ENCODE measurements at regions not wholly inside any gene's neighbourhood (a gene's known extent, or its start where the extent isn't known, plus 50 kb on each side); places are given as distances from the start of the nearest gene placed in this dataset.

DNA sequence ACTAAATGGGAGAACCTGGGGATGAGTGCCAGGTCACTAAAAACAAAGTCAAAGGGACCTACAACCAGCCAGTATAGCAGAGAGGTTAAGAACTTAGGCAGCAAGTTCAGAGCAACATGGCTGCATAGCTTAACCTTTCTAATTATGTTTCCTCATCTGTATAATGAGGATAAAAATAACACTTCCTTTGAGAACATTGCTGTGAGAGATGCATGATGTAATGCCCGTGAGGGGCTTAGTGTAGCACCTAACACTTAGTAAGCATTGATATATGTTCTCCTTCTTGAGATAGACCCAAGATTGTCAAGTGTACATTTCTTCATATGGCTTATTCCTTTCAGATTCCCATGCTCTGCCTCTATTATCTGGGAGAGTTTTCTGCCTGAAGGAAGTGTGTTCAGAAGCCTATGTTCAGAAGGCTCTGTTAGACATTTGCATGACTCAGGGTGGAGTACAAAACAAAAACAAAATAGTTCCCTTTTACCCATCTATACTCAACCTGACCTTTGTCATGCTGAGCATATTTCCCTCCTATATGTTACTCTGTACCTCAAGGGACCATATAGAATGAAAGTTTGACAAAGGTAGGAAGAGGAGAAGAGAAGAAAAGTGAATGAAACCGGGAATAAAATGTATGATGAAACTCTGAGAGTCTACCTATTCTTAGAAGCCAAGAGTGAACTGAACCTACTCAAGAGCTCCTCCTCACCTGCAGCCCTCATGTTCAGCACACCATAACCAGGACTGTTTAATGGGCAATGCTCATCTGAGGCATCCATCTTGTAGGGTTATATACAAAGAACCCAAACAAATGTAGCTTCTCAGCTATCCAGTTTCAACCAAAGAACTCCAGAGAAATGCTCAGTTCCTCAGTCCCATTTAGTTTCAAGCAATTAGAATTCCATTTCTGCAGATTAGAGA, 70.7 kb upstream of the KCNMB2 start:
- Histone ChIP-seq H3K36me3 (ENCODE audit: control insufficient read depth, insufficient read depth, low read length) (no peaks in the 10 kb centered on the region), H3K9ac (ENCODE audit: low read length) (no peak overlapping the region), H3K27ac (ENCODE audit: low read depth, low read length) (no peak overlapping the region), H3K4me1 (ENCODE audit: control insufficient read depth, insufficient read depth, low read length) (no peaks in the 10 kb centered on the region), H3K27me3 (ENCODE audit: control insufficient read depth, insufficient read depth, low read length) (no peaks in the 10 kb centered on the region), H3K9me3 (ENCODE audit: control insufficient read depth, insufficient read depth, low read depth, low read length) (0 out of 2 replicates have a peak, but pooled peaks cover 3% of the 10 kb centered on the region), H3K4me3 (ENCODE audit: low read depth, low read length) (no peak overlapping the region)

DNA sequence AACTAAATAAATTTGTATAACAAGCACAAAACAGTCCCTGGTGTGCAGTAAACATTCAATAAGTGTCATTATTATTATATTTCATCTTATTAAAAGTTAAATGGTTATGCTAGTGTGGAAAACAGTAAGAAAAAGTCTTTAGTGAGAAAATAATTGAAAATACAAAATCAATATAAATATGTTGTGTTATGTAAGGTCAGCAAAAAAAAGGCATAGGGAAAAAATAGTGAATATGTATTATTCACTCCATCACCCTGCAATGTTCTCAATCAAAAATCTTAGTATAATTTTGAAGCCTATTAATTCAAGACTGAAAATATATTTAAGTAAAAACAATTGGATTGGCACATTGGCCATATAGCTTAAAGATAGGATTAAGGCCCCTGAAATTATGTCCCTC, 63.3 kb upstream of the KCNMB2 start:
- Histone ChIP-seq H3K4me3 (ENCODE audit: low read depth, low read length) (no peak overlapping the region), H3K27ac (ENCODE audit: low read depth, low read length) (no peak overlapping the region), H3K9me3 (ENCODE audit: control insufficient read depth, insufficient read depth, low read depth, low read length) (no peaks in the 10 kb centered on the region), H3K9ac (ENCODE audit: low read length) (no peak overlapping the region), H3K27me3 (ENCODE audit: control insufficient read depth, insufficient read depth, low read length) (no peaks in the 10 kb centered on the region), H3K36me3 (ENCODE audit: control insufficient read depth, insufficient read depth, low read length) (no peaks in the 10 kb centered on the region), H3K4me1 (ENCODE audit: control insufficient read depth, insufficient read depth, low read length) (no peaks in the 10 kb centered on the region)

DNA sequence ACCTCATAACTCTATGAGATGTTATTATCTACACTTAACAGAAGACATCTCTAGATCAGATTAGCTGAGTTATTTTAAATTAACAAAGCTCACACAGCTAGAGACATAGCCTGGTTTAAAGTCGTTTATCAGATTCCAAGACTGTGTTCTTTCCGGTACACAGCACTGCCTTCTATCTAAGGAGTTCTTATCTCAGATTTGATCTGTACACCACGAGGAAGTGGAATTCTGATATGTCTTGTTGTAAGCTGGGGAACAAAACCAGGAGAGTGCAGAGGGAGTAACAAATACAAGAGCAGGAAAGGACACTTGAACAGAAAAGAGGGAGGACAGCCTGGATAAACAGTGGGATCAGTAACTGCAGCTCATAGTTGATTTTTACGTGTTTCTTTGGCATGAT, 61.7 kb upstream of the KCNMB2 start:
- Histone ChIP-seq H3K4me3 (ENCODE audit: low read depth, low read length) (no peak overlapping the region), H3K36me3 (ENCODE audit: control insufficient read depth, insufficient read depth, low read length) (no peaks in the 10 kb centered on the region), H3K27me3 (ENCODE audit: control insufficient read depth, insufficient read depth, low read length) (no peaks in the 10 kb centered on the region), H3K4me1 (ENCODE audit: control insufficient read depth, insufficient read depth, low read length) (no peaks in the 10 kb centered on the region; the same call in 1 of the 2 replicates), H3K27ac (ENCODE audit: low read depth, low read length) (no peak overlapping the region), H3K9ac (ENCODE audit: low read length) (no peak overlapping the region), H3K9me3 (ENCODE audit: control insufficient read depth, insufficient read depth, low read depth, low read length) (no peaks in the 10 kb centered on the region)

DNA sequence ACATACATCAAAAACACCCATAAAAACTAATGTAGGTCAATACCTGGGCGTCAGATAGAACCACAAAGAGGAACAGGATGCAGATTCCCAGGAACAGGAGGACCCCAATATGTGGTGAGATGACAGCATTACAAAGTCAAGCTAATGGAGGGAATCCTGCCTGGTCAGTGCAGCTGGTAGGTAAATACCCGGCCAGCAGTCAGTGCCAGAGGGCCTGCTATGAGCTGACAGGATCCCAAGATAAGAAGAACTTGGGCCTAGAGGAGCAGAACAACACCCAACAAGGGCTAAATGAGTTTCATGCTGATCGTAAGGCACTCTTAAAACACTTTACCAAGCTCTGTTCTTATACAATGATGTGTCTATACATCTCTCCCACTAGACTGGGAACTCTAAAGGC, 61.2 kb upstream of the KCNMB2 start:
- Histone ChIP-seq H3K36me3 (ENCODE audit: control insufficient read depth, insufficient read depth, low read length) (no peaks in the 10 kb centered on the region), H3K4me1 (ENCODE audit: control insufficient read depth, insufficient read depth, low read length) (peaks cover 5% of the 10 kb centered on the region; the same call in 1 of the 2 replicates), H3K9me3 (ENCODE audit: control insufficient read depth, insufficient read depth, low read depth, low read length) (no peaks in the 10 kb centered on the region), H3K27ac (ENCODE audit: low read depth, low read length) (no peak overlapping the region), H3K27me3 (ENCODE audit: control insufficient read depth, insufficient read depth, low read length) (no peaks in the 10 kb centered on the region), H3K9ac (ENCODE audit: low read length) (no peak overlapping the region), H3K4me3 (ENCODE audit: low read depth, low read length) (no peak overlapping the region)

DNA sequence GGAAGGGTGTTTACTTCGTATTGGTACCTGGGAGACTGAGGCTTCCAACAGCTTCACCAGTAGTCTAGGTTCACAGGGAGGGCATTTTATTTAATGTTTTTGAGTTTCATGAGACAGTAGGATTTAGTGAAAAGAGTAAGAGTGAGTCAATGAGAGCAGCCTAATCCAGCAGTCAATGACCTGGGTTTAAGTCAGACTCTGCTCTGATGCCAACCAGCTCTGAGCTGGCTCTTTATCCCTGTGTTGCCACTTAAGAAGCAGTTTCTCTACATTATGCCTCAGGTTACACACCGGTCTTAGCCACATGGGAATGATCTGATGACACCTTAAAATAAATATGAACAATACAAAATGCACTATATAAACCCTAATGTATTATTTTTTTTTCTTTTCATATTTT, 59.4 kb upstream of the KCNMB2 start:
- Histone ChIP-seq H3K27ac (ENCODE audit: low read depth, low read length) (no peak overlapping the region), H3K9me3 (ENCODE audit: control insufficient read depth, insufficient read depth, low read depth, low read length) (no peaks in the 10 kb centered on the region), H3K36me3 (ENCODE audit: control insufficient read depth, insufficient read depth, low read length) (no peaks in the 10 kb centered on the region), H3K27me3 (ENCODE audit: control insufficient read depth, insufficient read depth, low read length) (no peaks in the 10 kb centered on the region), H3K9ac (ENCODE audit: low read length) (no peak overlapping the region), H3K4me1 (ENCODE audit: control insufficient read depth, insufficient read depth, low read length) (peaks cover 5% of the 10 kb centered on the region; the same call in 1 of the 2 replicates), H3K4me3 (ENCODE audit: low read depth, low read length) (no peak overlapping the region)

DNA sequence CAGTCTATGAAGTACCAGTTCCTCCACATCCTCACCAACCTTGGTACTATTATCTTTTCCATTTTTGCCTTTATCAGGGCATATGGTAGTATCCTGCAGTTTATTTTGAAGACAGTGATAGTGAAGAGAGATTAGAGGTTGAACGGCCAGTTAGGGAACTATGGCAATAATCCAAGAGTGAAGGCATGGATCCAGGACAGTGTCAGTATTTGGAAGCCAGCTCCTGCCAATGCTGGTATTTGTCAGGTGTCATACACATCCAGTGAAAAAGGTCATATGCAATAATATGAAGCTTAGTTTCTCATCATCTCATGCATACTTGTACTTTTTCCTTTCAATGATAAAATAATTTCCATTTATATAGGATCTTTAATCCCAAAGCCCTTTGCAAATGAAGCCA, 56.8 kb upstream of the KCNMB2 start:
- Histone ChIP-seq H3K4me1 (ENCODE audit: control insufficient read depth, insufficient read depth, low read length) (peaks cover 5% of the 10 kb centered on the region; the same call in 1 of the 2 replicates), H3K27me3 (ENCODE audit: control insufficient read depth, insufficient read depth, low read length) (no peaks in the 10 kb centered on the region), H3K4me3 (ENCODE audit: low read depth, low read length) (no peak overlapping the region), H3K36me3 (ENCODE audit: control insufficient read depth, insufficient read depth, low read length) (no peaks in the 10 kb centered on the region), H3K9ac (ENCODE audit: low read length) (no peak overlapping the region), H3K9me3 (ENCODE audit: control insufficient read depth, insufficient read depth, low read depth, low read length) (no peaks in the 10 kb centered on the region), H3K27ac (ENCODE audit: low read depth, low read length) (no peak overlapping the region)

DNA sequence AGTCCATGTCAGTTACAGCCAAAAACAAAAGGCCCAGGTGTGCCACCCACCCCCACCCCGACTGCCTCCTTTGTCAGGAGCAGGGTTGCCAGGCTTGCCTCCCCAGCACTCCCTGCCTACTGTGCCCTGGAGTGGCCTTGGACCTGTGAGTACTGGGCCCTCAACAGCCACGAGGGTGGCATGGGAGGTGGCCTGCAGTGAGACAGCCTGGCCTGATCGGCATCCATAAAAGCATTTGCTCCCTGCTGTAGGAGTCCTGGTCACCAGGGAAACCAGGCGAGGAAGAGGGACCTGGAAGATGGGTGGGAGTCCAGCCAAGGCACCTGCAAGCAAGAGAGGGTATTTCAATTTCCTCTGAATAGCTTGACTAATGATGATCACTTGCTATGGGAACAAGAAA, 56.4 kb upstream of the KCNMB2 start:
- no peak overlapping the region for H3K4me3 ChIP-seq (ENCODE audit: low read depth, low read length)
- H3K4me1 ChIP-seq (ENCODE audit: control insufficient read depth, insufficient read depth, low read length): peaks cover 5% of the 10 kb centered on the region; the same call in 1 of the 2 replicates
- H3K36me3 ChIP-seq (ENCODE audit: control insufficient read depth, insufficient read depth, low read length): no peaks in the 10 kb centered on the region
- no peaks in the 10 kb centered on the region for H3K27me3 ChIP-seq (ENCODE audit: control insufficient read depth, insufficient read depth, low read length)
- no peaks in the 10 kb centered on the region for H3K9me3 ChIP-seq (ENCODE audit: control insufficient read depth, insufficient read depth, low read depth, low read length)
- H3K9ac ChIP-seq (ENCODE audit: low read length): no peak overlapping the region
- no peak overlapping the region for H3K27ac ChIP-seq (ENCODE audit: low read depth, low read length)

DNA sequence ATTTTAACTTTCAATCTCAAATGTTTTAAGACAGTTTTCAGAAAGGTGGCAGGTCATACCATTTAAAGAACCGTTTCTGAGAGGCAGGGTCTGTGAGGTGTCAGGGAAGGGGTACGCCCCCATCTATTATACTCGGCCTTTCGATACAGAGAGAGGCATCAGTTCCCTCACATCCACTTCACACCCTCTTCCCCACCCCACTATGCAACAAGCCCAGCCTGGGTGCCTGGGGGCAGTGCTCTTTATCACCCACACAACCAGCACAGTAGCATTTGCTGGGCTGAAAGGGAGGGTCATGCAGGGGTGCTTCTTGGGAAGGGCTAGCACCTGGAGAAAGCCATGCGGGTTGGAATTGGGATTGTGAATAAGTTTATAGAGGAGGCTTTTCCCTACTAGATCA, 56.0 kb upstream of the KCNMB2 start:
- H3K27me3 ChIP-seq (ENCODE audit: control insufficient read depth, insufficient read depth, low read length): no peaks in the 10 kb centered on the region
- no peak overlapping the region for H3K9ac ChIP-seq (ENCODE audit: low read length)
- H3K9me3 ChIP-seq (ENCODE audit: control insufficient read depth, insufficient read depth, low read depth, low read length): no peaks in the 10 kb centered on the region
- no peaks in the 10 kb centered on the region for H3K36me3 ChIP-seq (ENCODE audit: control insufficient read depth, insufficient read depth, low read length)
- peaks cover 5% of the 10 kb centered on the region; the same call in 1 of the 2 replicates for H3K4me1 ChIP-seq (ENCODE audit: control insufficient read depth, insufficient read depth, low read length)
- H3K4me3 ChIP-seq (ENCODE audit: low read depth, low read length): no peak overlapping the region
- H3K27ac ChIP-seq (ENCODE audit: low read depth, low read length): no peak overlapping the region

DNA sequence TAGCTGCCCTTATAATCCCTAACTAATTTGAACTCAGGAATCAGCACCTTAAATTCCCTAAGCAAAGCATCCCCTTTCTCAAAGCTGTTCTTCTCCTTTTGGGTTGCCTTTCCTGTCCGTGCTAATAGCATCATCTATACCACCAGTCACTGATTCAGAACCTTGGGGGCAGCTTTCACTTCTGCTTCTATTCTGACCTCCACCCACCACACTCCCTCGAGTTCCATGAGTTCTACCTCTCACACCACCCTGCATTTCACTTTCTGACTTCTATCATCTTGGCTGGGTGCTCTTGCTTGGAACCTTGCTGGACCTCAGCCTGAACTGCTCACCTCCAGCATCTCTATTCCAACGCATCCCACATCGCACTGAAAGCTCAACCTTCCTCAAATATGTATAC, 55.4 kb upstream of the KCNMB2 start:
- Histone ChIP-seq H3K4me1 (ENCODE audit: control insufficient read depth, insufficient read depth, low read length) (peaks cover 5% of the 10 kb centered on the region; the same call in 1 of the 2 replicates), H3K4me3 (ENCODE audit: low read depth, low read length) (no peak overlapping the region), H3K27me3 (ENCODE audit: control insufficient read depth, insufficient read depth, low read length) (no peaks in the 10 kb centered on the region), H3K9me3 (ENCODE audit: control insufficient read depth, insufficient read depth, low read depth, low read length) (no peaks in the 10 kb centered on the region), H3K27ac (ENCODE audit: low read depth, low read length) (no peak overlapping the region), H3K9ac (ENCODE audit: low read length) (no peak overlapping the region), H3K36me3 (ENCODE audit: control insufficient read depth, insufficient read depth, low read length) (no peaks in the 10 kb centered on the region)

DNA sequence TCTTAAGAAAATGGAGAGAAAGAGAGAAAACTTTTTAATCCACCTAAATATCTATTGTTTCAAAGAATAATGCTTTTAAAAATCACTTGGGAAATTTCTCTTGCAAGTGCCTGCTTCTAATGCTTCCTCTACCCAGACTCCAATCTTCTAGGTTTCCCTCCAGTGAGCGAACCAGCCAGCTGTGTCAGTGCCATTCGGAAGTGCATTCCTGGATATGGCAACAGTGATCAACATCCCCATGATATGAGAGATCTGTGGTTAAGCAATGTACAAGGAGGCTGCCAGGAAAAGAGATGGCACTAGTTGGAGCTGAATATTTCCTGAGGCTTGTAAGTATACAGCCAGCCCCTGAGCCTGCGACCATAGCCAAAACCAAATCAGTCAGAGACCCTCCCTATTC, 53.3 kb upstream of the KCNMB2 start:
- no peaks in the 10 kb centered on the region for H3K36me3 ChIP-seq (ENCODE audit: control insufficient read depth, insufficient read depth, low read length)
- H3K27me3 ChIP-seq (ENCODE audit: control insufficient read depth, insufficient read depth, low read length): no peaks in the 10 kb centered on the region
- no peak overlapping the region for H3K27ac ChIP-seq (ENCODE audit: low read depth, low read length)

DNA sequence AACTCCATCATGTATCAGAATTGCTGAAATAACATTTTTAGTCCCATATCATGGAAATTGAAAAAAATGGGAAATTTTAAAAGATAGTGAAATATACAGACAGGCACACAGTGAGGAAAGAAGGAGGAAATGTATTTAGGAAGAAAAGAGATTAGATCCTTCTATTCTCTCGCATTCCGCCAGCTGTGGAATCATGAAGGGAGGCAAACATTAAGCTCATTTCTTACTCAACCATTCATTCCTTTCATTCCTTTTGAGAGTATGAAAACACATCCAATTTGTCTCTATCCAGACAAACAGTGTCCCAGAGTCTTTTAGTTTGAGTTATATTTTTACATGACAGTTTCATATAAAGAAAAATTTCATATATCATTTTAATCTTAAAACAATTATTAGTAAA, 52.5 kb upstream of the KCNMB2 start:
- H3K9me3 ChIP-seq (ENCODE audit: control insufficient read depth, insufficient read depth, low read depth, low read length): no peaks in the 10 kb centered on the region
- H3K4me3 ChIP-seq (ENCODE audit: low read depth, low read length): no peak overlapping the region
- peaks cover 14% of the 10 kb centered on the region; the same call in 1 of the 2 replicates for H3K4me1 ChIP-seq (ENCODE audit: control insufficient read depth, insufficient read depth, low read length)
- H3K27ac ChIP-seq (ENCODE audit: low read depth, low read length): no peak overlapping the region
- H3K36me3 ChIP-seq (ENCODE audit: control insufficient read depth, insufficient read depth, low read length): no peaks in the 10 kb centered on the region
- H3K27me3 ChIP-seq (ENCODE audit: control insufficient read depth, insufficient read depth, low read length): no peaks in the 10 kb centered on the region
- no peak overlapping the region for H3K9ac ChIP-seq (ENCODE audit: low read length)

More for the DNA sequence above, 53.3 kb upstream of the KCNMB2 start:
- Histone ChIP-seq H3K9me3 (ENCODE audit: control insufficient read depth, insufficient read depth, low read depth, low read length) (no peaks in the 10 kb centered on the region), H3K4me1 (ENCODE audit: control insufficient read depth, insufficient read depth, low read length) (peaks cover 14% of the 10 kb centered on the region; the same call in 1 of the 2 replicates), H3K9ac (ENCODE audit: low read length) (no peak overlapping the region), H3K4me3 (ENCODE audit: low read depth, low read length) (no peak overlapping the region)

Measured in HUES6 (cell line).